SK-N-MC (cell line): ENCODE measurements at regions not wholly inside any gene's neighbourhood (a gene's known extent, or its start where the extent isn't known, plus 50 kb on each side); places are given as distances from the start of the nearest gene placed in this dataset.

Source experiments
- EZH2 ChIP-seq: fragments of 200-600 bp; sonication (generic); IDR thresholded peaks from one replicate; pipeline ENCODE4 v1.6.1; 2017; ENCODE audit warnings: antibody characterized with exemption
- POLR2AphosphoS5 ChIP-seq: IDR thresholded peaks from 2 replicates; pipeline ENCODE4 v1.6.1; 2012; ENCODE audit warnings: mild to moderate bottlenecking, low read depth, low read length, borderline replicate concordance

DNA sequence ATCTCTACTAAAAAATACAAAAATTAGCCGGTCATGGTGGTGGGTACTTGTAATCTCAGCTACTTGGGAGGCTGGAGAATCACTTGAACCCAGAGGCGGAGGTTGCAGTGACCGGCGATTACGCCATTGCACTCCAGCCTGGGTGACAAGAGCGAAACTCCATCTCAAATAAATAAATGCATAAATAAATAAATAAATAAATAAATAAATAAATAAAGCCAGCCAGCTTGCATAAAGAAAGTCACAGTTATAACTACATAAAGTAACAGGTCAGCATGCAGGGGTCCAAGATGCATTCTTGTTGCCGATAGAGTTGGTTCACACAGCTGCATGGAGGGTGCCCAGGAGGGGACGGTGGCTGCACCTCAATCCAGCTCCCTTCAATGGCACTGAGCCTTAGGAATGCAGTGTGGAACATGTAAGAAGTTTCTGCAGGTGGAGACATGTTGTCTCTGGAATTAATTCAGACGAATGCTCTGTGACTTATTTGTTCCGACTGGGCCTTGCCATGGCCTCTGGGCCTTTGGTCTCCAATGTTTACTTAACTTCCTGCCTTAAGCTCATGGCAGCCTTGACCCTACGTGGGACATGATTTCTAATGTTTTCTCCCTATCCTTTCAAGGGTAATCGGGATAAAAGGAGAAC is 159.6 kb upstream of the PRKCQ start:
- TF ChIP-seq POLR2AphosphoS5 (no peak), EZH2 (no peak)
